ENCODE measurements at regions not wholly inside any gene's neighbourhood (a gene's known extent, or its start where the extent isn't known, plus 50 kb on each side); places are given as distances from the start of the nearest gene placed in this dataset.

GRCh38 chr4:138558886-138559285 lies 316.7 kb upstream of the SLC7A11 start:
- DNase-seq (ENCODE audit: low spot score): no peak
- TF ChIP-seq, protein P1, sequence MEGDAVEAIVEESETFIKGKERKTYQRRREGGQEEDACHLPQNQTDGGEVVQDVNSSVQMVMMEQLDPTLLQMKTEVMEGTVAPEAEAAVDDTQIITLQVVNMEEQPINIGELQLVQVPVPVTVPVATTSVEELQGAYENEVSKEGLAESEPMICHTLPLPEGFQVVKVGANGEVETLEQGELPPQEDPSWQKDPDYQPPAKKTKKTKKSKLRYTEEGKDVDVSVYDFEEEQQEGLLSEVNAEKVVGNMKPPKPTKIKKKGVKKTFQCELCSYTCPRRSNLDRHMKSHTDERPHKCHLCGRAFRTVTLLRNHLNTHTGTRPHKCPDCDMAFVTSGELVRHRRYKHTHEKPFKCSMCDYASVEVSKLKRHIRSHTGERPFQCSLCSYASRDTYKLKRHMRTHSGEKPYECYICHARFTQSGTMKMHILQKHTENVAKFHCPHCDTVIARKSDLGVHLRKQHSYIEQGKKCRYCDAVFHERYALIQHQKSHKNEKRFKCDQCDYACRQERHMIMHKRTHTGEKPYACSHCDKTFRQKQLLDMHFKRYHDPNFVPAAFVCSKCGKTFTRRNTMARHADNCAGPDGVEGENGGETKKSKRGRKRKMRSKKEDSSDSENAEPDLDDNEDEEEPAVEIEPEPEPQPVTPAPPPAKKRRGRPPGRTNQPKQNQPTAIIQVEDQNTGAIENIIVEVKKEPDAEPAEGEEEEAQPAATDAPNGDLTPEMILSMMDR (IDR thresholded peaks at IDR 0.05; ENCODE audit: borderline replicate concordance, control extremely low read depth, extremely low read depth, insufficient read depth, missing control alignments): no peak
- in situ Hi-C loops (cut with MboI; ENCODE audit: low sequenced_read_pairs, unreplicated experiment): no loop called here

DNA sequence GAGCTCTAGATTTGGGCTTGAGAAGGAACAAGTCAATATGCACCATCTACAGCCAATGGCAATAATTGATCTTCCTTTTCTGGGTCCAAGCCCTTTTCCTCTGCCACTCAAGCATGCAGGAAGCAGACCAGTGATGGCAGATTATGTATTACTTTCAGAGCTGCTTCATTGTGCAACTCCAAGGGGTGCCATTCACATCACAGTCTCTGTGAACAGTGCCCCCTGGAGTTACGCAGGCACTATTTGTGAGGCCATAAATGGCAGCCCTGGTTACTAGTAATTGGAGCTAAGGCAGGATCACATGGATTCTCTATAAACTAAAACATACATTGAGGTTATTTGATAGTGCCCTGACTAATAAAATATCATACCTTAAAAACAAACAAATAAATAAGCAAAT lies 313.4 kb upstream of the SLC7A11 start:
- TF ChIP-seq, protein P1 (IDR thresholded peaks at IDR 0.05; ENCODE audit: borderline replicate concordance, control extremely low read depth, extremely low read depth, insufficient read depth, missing control alignments): no peak
- in situ Hi-C loops (cut with MboI; ENCODE audit: low sequenced_read_pairs, unreplicated experiment): no loop called here
- no peak for DNase-seq (ENCODE audit: low spot score)

- TF ChIP-seq, protein P1 (IDR thresholded peaks at IDR 0.05; ENCODE audit: borderline replicate concordance, control extremely low read depth, extremely low read depth, insufficient read depth, missing control alignments): no peak
- in situ Hi-C loops (cut with MboI; ENCODE audit: low sequenced_read_pairs, unreplicated experiment): no loop called here
- no peak for DNase-seq (ENCODE audit: low spot score)
Observed at GRCh38 chr4:138555108-138555507, 313.0 kb upstream of the SLC7A11 start.

DNA sequence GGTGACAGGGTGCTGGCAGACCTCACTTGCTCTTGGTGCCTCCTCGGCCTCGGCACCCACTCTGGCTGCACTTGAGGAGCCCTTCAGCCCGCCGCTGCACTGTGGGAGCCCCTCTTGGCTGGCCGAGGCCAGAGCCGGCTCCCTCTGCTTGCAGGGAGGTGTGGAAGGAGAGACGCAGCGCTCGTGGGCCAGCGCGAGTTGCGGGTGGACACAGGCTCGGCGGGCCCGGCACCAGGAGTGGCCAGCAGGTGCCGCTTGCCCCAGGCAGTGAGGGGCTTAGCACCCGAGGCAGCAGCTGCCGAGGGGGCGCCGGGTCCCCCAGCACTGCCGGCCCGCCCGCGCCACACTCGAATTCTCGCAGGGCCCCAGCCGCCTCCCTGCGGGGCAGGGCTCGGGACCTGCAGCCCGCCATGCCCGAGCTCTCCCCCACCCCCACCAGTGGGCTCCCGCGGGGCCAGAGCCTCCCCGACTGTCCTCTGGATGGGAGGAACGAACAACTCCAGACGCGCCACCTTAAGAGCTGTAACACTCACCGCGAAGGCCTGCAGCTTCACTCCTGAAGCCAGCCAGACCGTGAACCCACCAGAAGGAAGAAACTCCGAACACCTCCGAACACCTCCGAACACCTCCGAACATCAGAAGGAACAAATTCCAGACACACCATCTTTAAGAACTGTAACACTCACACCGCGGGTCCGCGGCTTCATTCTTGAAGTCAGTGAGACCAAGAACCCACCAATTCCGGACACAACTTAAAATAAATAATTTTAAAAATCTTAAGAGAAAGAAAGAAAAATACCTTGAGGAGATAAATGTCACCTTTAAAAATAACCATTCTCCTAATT lies 311.1 kb upstream of the SLC7A11 start:
- TF ChIP-seq, protein P1 (IDR thresholded peaks at IDR 0.05; ENCODE audit: borderline replicate concordance, control extremely low read depth, extremely low read depth, insufficient read depth, missing control alignments): no peak
- no peak for DNase-seq (ENCODE audit: low spot score)
- in situ Hi-C loops (cut with MboI; ENCODE audit: low sequenced_read_pairs, unreplicated experiment): no loop called here

GRCh38 chr4:138542191-138542776 lies 300.1 kb upstream of the SLC7A11 start:
- in situ Hi-C loops (cut with MboI; ENCODE audit: low sequenced_read_pairs, unreplicated experiment): no loop called here
- DNase-seq (ENCODE audit: low spot score): no peak
- TF ChIP-seq, protein P1 (IDR thresholded peaks at IDR 0.05; ENCODE audit: borderline replicate concordance, control extremely low read depth, extremely low read depth, insufficient read depth, missing control alignments): no peak

DNA sequence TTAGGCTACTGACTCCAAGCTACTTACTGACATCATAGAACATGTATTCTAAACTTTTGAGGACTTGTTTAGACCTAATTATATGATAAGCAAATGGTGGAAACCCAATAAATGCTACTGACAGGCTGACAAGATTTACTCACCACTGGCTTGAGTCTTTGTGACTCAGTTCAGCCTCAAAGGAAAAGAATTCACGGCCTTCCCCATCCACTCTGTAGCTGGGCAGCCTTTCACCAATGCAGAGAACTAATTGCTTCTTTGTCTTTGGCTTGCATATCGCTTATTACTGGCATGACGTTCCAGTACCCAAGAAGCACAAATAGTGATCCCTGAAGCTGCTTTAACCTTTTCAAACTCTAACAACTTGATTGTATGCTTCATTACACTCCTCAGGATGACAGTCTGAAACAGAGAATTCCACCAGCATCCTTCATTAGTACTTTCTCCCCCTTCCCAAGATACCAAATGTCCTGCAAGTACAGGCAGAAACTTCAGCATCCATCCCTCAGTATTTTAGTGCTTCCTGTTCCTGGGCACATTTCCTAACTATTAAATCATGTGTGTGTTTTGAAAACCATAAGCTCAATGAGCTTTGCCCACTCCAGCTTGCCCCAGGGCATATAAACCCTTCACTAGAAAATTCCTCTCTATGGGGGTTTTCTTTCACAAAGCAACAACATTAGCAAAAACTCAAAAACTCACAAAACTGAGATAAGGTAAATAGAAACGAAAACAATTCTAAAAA lies 298.1 kb upstream of the SLC7A11 start:
- TF ChIP-seq, protein P1 (IDR thresholded peaks at IDR 0.05; ENCODE audit: borderline replicate concordance, control extremely low read depth, extremely low read depth, insufficient read depth, missing control alignments): no peak
- in situ Hi-C loops (cut with MboI; ENCODE audit: low sequenced_read_pairs, unreplicated experiment): no loop called here
- no peak for DNase-seq (ENCODE audit: low spot score)

Data from GM13976 (cell line).